ENCODE measurements at regions not wholly inside any gene's neighbourhood (a gene's known extent, or its start where the extent isn't known, plus 50 kb on each side); places are given as distances from the start of the nearest gene placed in this dataset.

- intact Hi-C loops (cut with DNase I) = no loop called here
- no peak for DNase-seq (ENCODE audit: low spot score)
Measured at GRCh38 chr2:11984316-11985158, 238.1 kb downstream of the LPIN1 start.

GRCh38 chr2:11985817-11986566 is 239.6 kb downstream of the LPIN1 start:
- intact Hi-C loops (cut with DNase I) = no loop called here
- DNase-seq (ENCODE audit: low spot score) = no peak

- no peak for DNase-seq (ENCODE audit: low spot score)
- intact Hi-C loops (cut with DNase I) = no loop called here
Measured at GRCh38 chr2:11987151-11987550, 240.7 kb downstream of the LPIN1 start.

- intact Hi-C loops (cut with DNase I) = no loop called here
- no peak for DNase-seq (ENCODE audit: low spot score)
Measured at GRCh38 chr2:11988691-11989353, 242.4 kb downstream of the LPIN1 start.

- DNase-seq (ENCODE audit: low spot score) = no peak
- intact Hi-C loops (cut with DNase I) = no loop called here
Measured at GRCh38 chr2:11989354-11989703, 242.9 kb downstream of the LPIN1 start.

GRCh38 chr2:11990576-11990975 is 244.1 kb downstream of the LPIN1 start:
- no peak for DNase-seq (ENCODE audit: low spot score)
- intact Hi-C loops (cut with DNase I) = no loop called here

- intact Hi-C loops (cut with DNase I) = no loop called here
- no peak for DNase-seq (ENCODE audit: low spot score)
Measured at GRCh38 chr2:11993749-11994148, 247.3 kb downstream of the LPIN1 start.

GRCh38 chr2:11995456-11995855 is 249.0 kb downstream of the LPIN1 start:
- DNase-seq (ENCODE audit: low spot score) = no peak
- intact Hi-C loops (cut with DNase I) = no loop called here

- DNase-seq (ENCODE audit: low spot score) = no peak
- intact Hi-C loops (cut with DNase I) = no loop called here
Measured at GRCh38 chr2:11996618-11997017, 250.2 kb downstream of the LPIN1 start.

- intact Hi-C loops (cut with DNase I) = no loop called here
- no peak for DNase-seq (ENCODE audit: low spot score)
Measured at GRCh38 chr2:11997142-11997541, 250.7 kb downstream of the LPIN1 start.

- DNase-seq (ENCODE audit: low spot score) = no peak
- intact Hi-C loops (cut with DNase I) = no loop called here
Measured at GRCh38 chr2:11998218-11998617, 251.8 kb downstream of the LPIN1 start.

- no peak for DNase-seq (ENCODE audit: low spot score)
- intact Hi-C loops (cut with DNase I) = no loop called here
Measured at GRCh38 chr2:11998626-11999378, 252.4 kb downstream of the LPIN1 start.

- intact Hi-C loops (cut with DNase I) = no loop called here
- DNase-seq (ENCODE audit: low spot score) = no peak
Measured at GRCh38 chr2:12001621-12002020, 255.2 kb downstream of the LPIN1 start.

GRCh38 chr2:12002215-12002614 is 255.8 kb downstream of the LPIN1 start:
- no peak for DNase-seq (ENCODE audit: low spot score)
- intact Hi-C loops (cut with DNase I) = no loop called here

- no peak for DNase-seq (ENCODE audit: low spot score)
- intact Hi-C loops (cut with DNase I) = no loop called here
Measured at GRCh38 chr2:12004713-12005112, 258.3 kb downstream of the LPIN1 start.

GRCh38 chr2:12005886-12006681 is 259.7 kb downstream of the LPIN1 start:
- intact Hi-C loops (cut with DNase I) = no loop called here
- no peak for DNase-seq (ENCODE audit: low spot score)

GRCh38 chr2:12006850-12007249 is 260.4 kb downstream of the LPIN1 start:
- intact Hi-C loops (cut with DNase I) = no loop called here
- no peak for DNase-seq (ENCODE audit: low spot score)

- DNase-seq (ENCODE audit: low spot score) = no peak
- intact Hi-C loops (cut with DNase I) = no loop called here
Measured at GRCh38 chr2:12007282-12007681, 260.9 kb downstream of the LPIN1 start.

- DNase-seq (ENCODE audit: low spot score) = no peak
- intact Hi-C loops (cut with DNase I) = no loop called here
Measured at GRCh38 chr2:12008425-12009061, 262.1 kb downstream of the LPIN1 start.
